GM18870 (cell line): ENCODE measurements at regions not wholly inside any gene's neighbourhood (a gene's known extent, or its start where the extent isn't known, plus 50 kb on each side); places are given as distances from the start of the nearest gene placed in this dataset.

Experiments used
- ATAC-seq: cut with Tn5 transposase; IDR thresholded peaks from one replicate; pipeline ENCODE4 v1.9.1; 2021; ENCODE audit warnings: moderate library complexity; ENCODE audit not compliant: unreplicated experiment

- ATAC-seq: no peak
Measured at GRCh38 chr7:17158261-17158660, 140.2 kb upstream of the AHR start.

- peak; percentile 91 for ATAC-seq
Measured at GRCh38 chr7:17159500-17160037, 138.9 kb upstream of the AHR start.

DNA sequence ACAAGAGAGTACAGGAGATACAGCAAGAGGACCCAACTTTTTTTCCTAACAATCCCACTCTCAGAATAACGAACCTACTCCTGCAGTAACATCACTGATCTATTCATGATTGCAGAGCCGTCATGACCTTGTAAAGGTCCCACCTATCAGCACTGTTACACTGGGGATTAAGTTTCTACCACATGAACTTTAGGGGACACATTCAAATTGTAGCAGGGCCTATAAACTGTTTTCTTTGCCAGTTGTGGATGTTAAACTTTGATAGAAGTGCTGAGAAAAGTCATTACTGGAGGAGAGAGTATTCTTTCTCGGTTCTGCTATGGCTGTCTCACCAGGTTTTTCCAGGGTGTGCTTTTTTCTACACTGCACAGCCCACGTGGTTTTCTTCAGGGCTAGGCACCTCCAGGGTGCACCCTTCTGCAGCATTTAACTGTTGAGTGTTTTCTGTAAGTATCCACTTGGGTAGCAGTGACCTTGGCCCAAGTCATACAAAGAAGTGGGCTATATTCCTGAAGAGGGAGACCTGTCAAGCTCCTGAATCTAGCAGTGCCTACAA is 131.6 kb upstream of the AHR start:
- ATAC-seq: peak; percentile 84

- ATAC-seq: no peak
Measured at GRCh38 chr7:17168416-17168815, 130.0 kb upstream of the AHR start.

- no peak for ATAC-seq
Measured at GRCh38 chr7:17171427-17171826, 127.0 kb upstream of the AHR start.

DNA sequence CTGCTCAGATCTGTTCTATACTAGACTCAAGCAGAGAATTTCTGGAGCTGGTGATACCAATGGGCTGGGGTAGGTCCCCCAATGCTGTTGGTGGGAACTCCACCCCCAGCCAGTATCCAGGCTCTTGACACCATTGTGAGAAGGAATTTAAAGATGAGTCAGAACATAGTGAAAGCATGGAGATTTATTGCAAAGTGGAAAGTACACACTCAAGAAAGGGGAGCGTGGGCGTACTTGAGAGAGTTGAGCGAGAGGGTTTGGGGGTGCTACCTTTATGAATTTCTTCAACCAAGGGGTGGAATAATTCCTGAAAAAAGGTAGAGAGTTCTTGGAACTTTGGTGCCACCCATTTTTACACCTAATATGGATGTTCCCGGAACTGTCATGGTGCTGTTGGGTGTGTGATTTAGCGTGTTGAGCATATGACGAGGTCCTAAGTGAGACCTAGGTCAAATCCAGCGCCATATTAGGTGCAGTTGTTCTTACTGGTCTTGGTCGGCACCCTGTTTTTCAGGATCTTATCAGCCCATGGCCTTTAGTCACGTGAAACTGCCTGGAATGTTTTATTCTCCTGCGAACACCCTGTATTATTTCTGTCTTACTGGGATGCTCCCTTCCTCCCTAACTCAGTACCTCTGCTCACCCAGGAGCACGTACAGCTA is 122.0 kb upstream of the AHR start:
- no peak for ATAC-seq

DNA sequence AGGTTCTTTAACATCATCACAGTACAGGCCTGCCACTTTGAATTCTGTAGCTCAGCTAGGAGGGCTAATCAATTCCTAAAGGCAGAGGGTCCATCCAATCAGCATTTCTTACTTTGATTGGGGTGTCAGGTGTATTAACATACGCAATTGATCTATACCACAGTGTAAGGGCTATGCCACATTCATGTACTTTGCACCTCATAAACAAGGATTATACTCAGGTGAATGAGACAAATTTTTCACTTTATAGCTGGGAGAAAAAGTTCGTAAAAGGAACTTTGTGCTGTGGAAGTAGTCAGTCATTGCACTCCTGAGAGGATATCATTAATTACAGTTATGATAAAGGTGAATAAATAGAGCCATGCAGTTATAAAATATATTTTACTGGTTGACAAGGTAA is 119.9 kb upstream of the AHR start:
- ATAC-seq: no peak

DNA sequence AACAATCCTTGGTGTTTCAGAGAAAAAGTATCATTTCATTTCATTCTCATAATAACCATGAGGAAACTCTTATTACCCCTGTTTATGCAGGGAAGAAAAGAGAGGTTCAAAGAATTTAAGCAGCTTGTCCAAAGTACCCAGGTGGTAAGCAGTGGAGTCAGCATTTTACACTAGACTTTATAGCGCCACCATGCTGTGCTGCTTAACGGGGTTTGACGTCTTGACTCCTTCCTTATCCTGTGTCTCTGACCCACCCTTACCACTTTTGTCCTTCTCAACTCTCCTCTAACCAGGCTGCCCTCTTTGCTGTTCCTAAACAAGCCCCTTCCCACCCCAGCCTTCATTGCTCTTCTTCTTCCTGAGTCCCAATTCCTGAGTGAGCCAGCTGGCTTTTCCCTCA is 117.0 kb upstream of the AHR start:
- ATAC-seq: no peak

- no peak for ATAC-seq
Measured at GRCh38 chr7:17183630-17184328, 114.7 kb upstream of the AHR start.

DNA sequence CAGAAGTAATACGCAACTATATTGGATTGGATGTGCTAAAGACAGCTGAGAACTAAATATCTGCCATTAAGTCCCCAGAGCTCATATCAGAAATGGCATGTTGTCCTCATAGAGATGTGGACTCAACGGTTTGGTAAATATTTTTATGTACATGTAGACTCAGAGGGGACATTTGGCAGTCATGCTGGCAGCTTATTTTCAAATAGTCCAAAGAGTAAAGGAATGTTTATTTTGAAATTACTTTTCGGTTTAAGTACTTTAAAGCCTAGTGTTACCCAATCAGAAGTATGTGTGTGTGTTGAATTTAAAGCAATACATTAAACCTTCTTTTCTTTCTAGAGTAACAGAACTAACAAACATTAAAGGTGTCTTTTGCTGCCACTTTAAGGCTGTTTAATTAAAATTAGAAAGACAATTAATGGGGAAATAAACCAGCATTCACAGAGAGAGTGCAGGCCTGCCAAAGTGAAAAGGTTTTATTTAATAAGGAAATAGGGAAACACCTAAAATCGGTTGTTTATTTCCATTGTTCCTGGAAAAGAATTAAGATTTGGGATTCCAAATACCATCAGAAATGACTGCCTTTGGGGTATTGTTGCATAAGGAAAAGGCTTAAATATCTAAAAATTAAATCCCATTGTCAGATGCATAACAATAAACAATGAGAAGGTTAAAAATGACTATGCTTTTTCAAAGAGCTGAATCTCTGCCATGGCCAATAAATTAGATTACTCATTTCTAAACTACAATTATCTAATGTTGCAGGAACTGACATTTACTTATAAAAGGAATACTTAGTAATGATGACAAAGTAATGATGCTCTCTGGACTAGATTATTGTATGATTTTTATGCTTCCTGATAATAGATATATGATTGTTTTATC is 113.4 kb upstream of the AHR start:
- peak; percentile 31 for ATAC-seq

DNA sequence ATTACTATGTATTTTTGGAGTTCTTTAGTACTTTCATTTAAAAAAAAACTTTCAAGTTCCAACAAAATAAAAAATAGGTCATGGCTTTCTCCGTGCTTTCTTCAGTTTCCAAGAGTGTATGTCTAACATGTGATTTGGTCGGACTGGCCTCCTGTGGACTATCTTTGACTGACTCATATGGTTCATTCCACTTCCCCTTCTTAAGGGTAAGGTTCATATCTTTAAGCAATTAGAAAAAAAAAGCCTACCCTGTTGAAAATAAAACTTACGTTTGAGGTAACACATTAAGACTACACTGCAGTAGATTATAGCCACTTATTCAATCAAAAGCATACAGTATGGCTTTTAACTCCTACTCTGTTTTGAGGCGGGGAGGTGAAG is 112.8 kb upstream of the AHR start:
- ATAC-seq: peak; percentile 99

DNA sequence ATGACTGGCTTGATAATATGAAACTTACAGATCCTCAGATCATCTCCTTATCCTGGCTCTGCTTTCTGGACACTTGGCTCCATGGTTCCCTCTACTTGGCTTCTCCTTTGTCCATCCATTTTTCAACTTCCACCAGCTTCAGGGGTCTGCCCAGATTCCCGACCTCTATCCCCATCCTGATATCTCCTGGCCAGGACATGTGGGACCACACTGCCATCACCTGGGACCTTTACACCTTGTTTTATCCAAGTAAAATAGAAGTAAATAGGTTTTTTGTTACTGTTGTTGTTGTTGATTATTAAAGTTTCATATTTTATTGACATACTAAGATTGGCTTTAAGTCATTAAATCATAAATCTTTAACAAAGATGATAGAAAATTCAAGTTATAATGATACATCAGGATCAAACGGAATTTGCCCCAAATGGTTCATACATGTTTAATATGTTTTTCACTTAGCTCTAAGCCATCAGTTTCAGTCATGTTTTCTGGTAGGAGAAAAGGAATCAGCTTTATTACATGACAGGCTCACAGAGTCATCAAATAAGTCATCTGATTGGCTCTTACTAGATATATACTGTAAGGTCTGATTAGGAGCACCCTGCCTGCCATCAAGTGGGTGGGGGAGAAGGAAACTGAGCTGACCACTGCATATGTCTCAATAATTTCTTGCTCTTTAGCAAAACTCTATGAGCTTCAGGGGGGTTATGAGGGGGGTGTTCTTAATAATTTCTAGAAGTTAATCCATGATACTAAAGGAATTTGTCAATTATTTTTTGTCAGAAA is 111.5 kb upstream of the AHR start:
- no peak for ATAC-seq

DNA sequence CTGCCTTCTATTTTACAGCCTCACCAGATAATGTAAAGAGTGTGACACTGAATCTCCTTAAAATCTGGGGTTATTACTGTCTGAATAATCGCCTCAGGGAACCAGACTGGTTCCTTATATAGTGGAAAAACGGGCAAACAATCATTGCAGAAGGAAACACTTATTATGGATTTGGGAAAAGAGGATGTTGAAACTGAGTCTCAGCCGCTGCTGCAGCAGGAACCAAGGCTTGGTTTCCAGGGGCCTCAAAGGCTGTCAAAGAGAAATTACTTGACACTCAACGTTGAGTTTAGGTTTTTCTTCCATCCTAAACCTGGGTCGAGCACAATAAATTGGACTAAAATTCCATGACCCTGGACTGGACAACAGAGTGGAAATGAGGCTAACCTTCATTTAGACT is 103.8 kb upstream of the AHR start:
- ATAC-seq: no peak

GRCh38 chr7:17195576-17195975 is 102.9 kb upstream of the AHR start:
- peak; percentile 93 for ATAC-seq

GRCh38 chr7:17205910-17206309 is 92.5 kb upstream of the AHR start:
- ATAC-seq: no peak

DNA sequence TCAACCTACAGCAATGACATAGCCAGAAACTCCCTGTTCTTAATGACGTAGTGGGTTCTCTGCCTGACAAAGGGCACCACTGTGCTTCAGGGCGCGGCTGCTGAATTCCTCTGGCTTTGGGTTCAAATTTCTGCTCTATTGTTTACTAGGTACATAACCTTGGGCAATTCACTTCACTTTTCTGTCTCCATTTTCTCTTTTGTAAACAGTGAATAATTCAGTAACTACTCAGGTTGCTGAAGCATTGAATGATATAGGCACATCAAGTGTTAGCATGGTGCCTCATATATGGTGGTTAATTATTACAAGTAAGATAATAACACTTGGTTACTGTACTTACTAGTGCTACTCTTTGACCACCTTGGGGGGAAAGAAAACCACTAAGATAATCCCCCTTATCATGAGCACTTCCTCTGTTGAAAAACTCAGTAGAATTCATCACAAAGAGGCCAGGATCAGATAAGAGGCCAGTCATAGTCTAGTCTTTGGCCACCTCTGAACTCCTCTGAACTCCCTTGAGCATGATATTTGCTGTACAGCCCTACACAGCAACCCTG is 92.0 kb upstream of the AHR start:
- peak; percentile 61 for ATAC-seq

GRCh38 chr7:17207220-17207619 is 91.2 kb upstream of the AHR start:
- no peak for ATAC-seq

- ATAC-seq: no peak
Measured at GRCh38 chr7:17209101-17209500, 89.4 kb upstream of the AHR start.

- ATAC-seq: no peak
Measured at GRCh38 chr7:17211307-17211836, 87.1 kb upstream of the AHR start.

- no peak for ATAC-seq
Measured at GRCh38 chr7:17212188-17212587, 86.3 kb upstream of the AHR start.
